DLD1 (cell line): ENCODE measurements at regions not wholly inside any gene's neighbourhood (a gene's known extent, or its start where the extent isn't known, plus 50 kb on each side); places are given as distances from the start of the nearest gene placed in this dataset.
"Not testable (repeated sequence)": the region's sequence is repeated elsewhere in the genome, so short reads cannot be mapped to it uniquely, and the experiment has no call there.

Experiments
- in situ Hi-C: cut with HindIII; loops from 2 replicates; pipeline ENCODE4 v1.10.0; 2017; ENCODE audit warnings: low sequenced_read_pairs

DNA sequence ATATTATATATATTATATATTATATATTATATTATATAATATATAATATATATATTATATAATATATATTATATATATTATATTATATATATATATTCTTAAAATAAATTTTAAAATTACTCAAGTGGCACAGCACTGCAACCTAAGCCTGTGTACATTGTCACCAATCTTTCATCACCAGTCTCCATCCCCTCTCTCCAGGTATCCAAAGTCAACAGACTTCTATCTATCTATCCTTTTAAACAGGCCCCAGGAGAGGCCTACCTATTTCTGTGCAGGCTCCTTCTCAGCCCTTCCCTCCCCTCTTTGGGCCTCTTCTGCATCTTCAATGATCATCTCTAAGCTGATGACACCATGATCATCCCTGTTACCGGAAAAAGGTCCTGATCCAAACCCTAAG, 111.7 kb downstream of the RHOU start:
- in situ Hi-C loops: no loop called here

DNA sequence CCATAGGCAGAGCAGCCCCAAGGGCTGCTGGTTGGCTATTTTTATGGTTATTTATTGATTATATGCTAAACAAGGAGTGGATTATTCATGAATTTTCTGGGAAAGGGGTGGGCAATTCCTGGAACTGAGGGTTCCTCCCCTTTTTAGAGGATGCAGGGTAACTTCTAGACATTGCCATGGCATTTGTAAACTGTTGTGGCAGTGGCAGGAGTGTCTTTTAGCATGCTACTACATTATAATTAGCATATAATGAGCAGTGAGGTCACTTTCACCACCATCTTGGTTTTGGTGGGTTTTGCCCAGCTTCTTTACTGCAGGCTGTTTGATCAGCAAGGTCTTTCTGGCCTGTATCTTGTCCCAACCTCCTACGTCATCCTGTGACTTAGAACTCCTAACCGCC, 112.2 kb downstream of the RHOU start:
- in situ Hi-C loops: not testable (repeated sequence)

- in situ Hi-C loops: no loop called here
Observed at GRCh38 chr1:228848406-228848805, 113.1 kb downstream of the RHOU start.

GRCh38 chr1:228849011-228849541, 113.8 kb downstream of the RHOU start:
- in situ Hi-C loops: no loop called here

DNA sequence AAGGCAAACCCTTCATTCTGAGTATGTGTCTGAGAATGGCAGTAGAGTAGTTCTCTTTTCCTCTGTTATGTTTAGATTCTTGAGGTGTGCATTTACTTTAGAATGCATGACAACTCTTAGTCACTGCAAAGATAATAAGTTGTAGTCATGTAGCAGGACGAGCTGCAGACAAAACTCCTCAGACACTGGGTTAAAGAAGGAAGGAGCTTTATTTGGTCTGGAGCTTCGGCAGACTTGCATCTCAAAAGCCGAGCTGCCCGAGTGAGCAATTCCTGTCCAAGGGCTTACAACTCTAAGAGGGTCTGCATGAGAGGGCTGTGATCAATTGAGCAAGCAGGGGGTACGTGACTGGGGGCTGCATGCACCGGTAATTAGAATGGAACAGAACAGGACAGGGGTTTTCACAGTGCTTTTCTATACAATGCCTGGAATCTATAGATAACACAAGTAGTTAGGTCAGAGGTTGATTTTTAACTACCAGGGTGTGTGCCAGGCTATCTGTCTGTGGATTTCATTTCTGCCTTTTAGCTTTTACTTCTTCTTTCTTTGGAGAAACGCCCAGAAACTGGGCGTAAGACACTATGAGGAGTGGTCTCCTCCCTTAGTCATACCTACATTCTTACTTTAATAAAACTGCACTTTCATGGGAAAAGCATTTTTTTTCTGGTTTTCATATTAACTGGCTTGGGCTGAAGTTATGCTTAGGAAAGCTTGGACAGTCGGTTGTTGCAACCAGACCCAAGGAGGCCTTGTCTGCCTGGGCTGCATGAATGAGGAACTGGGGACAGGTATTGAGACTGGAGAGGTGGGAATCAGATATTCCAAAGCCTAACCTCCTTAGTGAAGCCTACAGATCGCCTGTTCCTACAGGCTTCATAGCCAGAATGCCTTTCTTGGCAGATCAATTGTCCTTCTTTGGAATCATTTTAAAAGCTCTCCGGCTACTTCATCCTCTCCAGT, 115.1 kb downstream of the RHOU start:
- in situ Hi-C loops: no loop called here

DNA sequence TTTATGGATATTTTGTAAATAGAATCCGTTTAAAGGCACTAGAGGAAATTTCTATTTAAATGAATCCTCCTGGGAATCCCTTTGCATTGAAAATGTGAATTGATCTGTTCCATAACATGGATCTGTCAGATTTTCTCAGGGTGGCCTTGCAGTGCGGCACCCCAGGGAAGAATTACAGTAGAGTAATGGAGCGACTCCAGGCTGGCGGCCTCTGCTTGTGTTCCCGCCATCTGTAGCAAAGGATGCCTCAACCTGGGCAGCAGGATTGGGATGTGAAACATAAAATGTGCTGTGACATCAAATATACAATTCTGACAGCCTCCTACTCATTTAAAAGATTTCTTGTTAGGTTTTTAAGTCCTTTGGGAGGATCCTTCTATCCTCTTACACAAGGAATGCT, 115.9 kb downstream of the RHOU start:
- in situ Hi-C loops: no loop called here

GRCh38 chr1:228851618-228852017, 116.3 kb downstream of the RHOU start:
- in situ Hi-C loops: no loop called here

- in situ Hi-C loops: no loop called here
Observed at GRCh38 chr1:228852024-228852423, 116.7 kb downstream of the RHOU start.

DNA sequence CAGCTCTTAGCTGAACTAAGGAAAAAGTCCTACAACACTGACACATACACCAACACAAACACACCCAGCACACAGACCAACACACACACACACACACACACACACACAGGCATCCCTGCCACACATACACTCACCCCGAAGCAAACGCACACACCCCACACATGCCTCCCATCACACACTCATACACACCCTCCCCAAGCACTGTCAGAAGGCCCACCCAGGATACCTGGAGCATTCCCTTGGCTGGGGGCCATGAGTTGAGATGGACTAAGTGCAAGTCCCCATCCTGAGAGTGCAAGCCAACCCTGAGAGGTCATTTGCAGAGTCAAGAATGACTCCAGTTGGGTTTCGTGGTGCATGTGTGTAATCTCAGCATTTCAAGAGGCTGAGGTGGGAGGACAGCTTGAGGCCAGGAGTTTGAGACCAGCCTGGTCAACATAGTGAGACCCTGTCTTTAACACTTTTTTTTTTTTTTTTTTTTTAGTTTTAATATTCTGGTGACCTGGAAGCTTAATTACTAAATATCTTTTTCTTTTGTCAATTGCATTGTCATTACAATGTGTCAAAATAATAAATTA, 117.3 kb downstream of the RHOU start:
- in situ Hi-C loops: no loop called here

DNA sequence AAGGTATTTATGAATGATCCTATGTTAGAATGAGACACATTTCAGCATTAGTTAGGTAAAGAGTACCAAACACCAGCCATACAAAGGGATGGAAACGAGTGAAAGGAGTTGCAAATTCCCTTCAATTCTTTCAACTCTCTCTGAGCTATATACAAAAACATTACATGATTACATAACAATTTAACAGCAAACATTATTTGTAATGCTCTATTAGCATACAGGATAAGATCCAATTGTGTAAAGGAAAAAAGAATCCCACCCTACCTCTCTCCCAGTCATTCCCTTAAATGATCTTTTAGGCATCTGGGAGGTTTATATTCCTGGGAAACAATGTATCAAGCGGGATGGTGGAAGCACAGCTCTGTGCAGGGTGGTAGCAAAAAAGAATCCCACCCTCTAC, 117.9 kb downstream of the RHOU start:
- in situ Hi-C loops: no loop called here

DNA sequence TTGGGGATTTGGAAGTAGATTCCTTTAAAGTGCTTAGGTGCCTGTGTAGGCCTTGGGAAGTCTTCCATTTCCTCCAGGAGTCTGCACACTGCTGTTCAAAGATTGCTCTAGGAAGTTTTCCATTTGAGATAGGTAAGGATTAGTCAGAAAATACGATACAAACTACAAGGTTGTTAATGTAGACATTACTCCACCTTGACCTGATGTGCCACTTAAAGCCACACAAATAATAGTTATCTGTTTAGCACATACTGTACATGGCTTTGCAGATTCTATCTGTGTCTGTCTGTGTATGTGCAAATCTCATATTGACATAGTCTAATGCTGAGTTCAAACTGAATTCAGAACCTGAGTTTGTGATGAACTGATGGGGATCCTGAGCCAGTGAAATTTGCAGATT, 118.4 kb downstream of the RHOU start:
- in situ Hi-C loops: no loop called here

DNA sequence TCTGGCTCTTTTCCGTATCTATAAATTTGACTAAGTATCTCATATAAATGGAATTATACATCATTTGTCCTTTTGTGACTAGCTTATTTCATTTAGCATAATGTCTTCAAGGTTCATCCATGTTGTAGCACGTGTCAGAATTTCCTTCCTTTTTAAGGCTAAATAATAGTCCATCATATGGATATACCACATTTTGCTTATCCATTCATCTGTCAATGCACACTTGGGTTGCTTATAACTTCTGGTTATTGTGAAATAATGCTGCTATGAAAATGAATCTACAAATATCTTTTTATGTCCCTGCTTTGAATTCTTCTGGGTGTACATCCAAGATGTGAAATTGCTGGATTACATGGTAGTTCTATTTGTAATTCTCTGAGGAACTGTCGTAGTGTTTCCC, 119.6 kb downstream of the RHOU start:
- in situ Hi-C loops: no loop called here

GRCh38 chr1:228857611-228858010, 122.3 kb downstream of the RHOU start:
- in situ Hi-C loops: no loop called here

DNA sequence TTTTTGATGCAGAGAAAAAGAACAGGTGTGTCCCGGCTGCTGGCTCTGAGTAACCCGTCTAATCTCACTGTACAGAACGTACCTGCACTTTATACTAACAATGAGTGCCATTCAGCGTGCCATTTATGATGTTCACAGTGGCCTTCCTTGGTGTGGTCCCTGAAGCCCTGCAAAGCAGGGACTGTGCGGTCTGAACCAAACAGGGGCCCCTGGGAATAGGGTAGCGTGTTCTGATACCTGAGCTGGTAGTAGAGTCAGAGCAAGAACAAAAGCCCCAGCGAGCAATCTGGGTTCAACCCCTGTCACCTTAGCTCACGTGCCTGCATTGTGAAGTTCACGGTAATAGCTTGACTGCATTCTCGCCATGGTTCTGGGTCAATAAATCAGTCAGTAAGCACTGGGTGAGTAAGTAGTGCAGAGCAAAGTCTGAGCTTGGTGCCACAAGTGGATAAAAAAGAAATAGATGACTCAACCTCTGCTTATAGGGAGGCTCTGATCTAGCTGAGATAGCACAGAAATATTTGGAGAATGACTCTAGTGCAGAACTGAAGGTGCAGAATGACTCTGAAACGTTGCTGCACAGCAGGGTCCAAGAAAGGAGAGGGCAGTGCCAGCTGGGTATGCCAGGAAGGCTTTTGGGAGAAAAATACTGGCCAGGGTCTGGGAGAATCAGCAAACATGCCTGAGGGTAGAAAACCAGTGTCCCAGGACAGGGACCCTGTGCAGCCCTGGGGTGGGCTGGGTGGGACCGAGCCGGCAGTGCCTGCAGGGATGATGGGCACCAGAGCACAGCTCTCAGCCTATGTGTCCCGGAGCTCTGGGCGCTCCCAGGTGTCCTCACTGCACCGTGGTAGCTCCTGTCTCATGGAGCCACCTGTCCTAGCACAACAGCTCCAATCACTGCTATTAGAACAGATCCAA, 125.9 kb downstream of the RHOU start:
- in situ Hi-C loops: loop anchor here (5.0 kb wide), 1 partner anchor 56 kb away; no protein-coding TSS in a partner anchor

GRCh38 chr1:228861832-228862180, 126.5 kb downstream of the RHOU start:
- in situ Hi-C loops: loop anchor here (5.0 kb wide), 1 partner anchor 55 kb away; no protein-coding TSS in a partner anchor

GRCh38 chr1:228862542-228863505, 127.5 kb downstream of the RHOU start:
- in situ Hi-C loops: loop anchor here (5.0 kb wide), 1 partner anchor 54 kb away; no protein-coding TSS in a partner anchor

DNA sequence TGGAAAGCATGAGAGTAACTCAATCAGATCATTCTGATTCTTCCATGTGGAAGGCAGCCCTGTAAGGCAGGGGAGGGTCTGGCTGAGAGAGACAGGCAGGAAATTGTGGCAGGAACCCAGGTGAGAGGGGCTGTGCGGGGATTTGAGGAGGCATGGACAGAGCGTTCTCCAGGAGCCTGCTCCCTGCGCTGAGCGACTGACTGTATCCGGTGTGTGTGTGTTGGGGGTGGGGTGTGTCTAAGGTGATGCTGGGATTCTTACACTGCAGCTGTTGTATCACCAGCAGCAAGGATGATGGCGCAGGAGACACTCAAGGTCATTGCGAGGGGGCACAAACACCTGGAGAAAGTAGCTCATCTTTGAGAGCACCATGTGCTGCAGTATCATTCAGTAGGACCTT, 128.5 kb downstream of the RHOU start:
- in situ Hi-C loops: loop anchor here (5.0 kb wide), 1 partner anchor 54 kb away; no protein-coding TSS in a partner anchor

DNA sequence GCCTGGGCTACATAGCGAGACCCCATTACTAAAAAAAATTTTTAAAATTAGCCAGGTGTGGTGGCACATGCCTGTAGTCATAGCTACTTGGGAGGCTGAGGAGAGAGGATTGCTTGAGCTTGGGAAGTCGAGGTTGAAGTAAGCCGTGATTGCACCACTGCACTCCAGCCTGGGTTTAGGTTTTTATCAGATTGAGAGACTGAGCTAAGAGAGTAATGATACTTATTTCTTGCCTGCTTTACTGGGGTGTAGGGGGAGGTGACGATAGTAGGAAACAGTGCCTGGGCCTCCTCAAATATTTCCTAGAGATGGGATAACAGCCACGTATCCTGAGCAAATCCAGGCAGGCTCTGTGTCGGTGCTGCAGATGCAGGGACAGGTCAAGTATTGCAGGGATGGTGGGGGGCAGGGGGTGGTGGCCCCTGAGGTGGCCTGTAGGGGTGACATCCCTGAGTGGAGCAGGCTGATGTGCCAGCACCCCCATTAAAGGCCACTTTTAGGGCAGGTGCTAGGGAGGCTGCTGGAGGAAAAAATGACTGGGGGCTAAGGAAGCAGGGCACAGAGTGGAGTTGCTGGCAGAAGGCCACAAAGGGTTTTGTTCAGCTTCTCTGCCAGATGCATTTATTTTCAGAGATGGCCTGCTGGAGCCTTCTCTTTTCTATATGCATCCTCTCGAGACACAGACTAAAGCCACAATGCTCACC, 130.5 kb downstream of the RHOU start:
- in situ Hi-C loops: no loop called here

DNA sequence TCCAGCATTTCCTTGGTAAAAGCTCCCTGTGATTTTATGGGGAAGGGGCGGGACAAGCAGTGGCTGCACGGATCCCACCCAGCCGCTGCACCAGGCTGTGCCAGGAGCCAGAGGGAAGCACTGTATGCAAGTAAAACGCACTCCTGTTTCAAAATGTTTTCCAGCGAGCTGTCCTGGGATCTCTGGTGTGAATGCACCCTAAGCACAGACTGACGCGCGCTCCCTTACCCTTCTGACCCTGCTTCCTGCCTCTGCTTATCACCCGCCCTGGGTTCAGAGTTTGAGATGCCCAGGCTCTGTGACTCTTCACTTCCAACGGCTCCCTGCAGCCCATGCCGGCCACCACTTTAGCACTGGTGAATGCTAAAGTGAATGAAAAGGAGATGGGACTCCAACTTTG, 131.2 kb downstream of the RHOU start:
- in situ Hi-C loops: no loop called here
